ENCODE measurements at regions not wholly inside any gene's neighbourhood (a gene's known extent, or its start where the extent isn't known, plus 50 kb on each side); places are given as distances from the start of the nearest gene placed in this dataset.
"Not testable (repeated sequence)": the region's sequence is repeated elsewhere in the genome, so short reads cannot be mapped to it uniquely, and the experiment has no call there.

DNA sequence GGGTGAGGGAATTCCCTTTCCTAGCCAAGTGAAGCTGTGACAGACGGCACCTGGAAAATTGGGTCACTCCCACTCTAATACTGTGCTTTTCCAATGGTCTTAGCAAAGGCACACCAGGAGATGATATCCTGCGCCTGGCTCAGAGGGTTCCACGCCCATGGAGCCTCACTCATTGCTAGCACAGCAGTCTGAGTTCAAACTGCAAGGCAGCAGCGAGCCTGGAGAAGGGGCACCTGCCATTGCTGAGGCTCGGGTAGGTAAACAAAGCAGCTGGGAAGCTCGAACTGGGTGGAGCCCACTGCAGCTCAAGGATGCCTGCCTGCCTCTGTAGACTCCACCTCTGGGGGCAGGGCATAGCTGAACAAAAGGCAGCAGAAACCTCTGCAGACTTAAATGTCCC is 68.9 kb upstream of the LCORL start:
- in situ Hi-C loops (cut with MboI; ENCODE audit: low sequenced_read_pairs) = not testable (repeated sequence)

DNA sequence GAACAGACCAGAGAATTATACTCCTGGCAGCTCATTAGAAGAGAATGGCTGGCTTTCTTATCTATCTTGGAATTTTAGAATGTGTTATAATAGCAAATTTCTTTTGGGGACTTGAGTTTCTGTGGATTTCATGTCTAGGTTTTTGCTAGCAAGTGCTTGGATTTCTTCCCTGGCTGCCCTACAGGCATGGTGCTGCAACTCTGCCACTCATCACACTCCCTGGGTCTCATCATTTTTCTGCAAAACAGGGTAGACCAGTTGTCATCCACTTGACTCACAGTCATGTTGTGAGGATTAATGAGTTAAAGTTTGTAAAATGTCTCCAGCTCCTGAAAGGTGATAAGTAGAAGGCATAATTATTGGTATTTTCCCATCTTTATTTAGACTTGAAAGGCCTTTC is 60.7 kb upstream of the LCORL start:
- in situ Hi-C loops (cut with MboI; ENCODE audit: low sequenced_read_pairs) = no loop called here

DNA sequence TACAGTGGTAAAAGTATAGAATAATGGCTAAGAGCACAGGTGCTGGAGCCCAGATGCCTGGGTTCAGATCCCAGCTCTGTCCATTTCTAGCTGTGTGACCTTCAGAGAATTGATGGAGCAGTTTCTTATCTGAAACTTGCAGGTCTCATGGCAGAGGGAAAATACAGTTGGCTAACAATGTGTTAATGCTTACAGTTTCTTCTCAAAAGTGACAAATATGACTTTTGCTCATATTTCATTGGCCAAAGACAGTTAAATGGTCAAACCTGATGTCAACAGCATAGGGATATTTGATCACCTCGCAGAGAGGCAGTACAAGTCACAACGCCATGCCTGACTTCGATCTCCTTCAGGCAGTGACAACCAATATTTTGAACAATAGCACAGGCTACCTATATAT is 60.2 kb upstream of the LCORL start:
- in situ Hi-C loops (cut with MboI; ENCODE audit: low sequenced_read_pairs) = no loop called here

DNA sequence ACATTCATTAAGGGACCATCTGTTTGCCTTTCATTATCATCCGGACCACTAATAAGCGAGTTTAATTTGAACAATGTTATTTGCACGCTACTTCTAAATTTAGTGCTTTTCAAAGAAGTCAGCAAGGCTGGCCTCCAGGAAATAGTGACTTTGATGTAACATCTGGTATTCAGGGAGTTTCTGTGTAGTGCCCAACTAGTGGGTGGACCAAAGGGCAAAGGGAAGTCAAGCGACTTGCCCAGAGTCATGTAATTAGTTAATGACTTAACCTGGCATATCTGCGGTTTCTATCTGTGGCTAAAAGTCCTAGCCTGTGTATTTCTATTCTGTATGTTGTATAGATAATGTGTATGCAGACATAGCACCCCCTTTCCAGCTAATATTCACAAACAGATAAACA is 56.3 kb upstream of the LCORL start:
- in situ Hi-C loops (cut with MboI; ENCODE audit: low sequenced_read_pairs) = no loop called here

DNA sequence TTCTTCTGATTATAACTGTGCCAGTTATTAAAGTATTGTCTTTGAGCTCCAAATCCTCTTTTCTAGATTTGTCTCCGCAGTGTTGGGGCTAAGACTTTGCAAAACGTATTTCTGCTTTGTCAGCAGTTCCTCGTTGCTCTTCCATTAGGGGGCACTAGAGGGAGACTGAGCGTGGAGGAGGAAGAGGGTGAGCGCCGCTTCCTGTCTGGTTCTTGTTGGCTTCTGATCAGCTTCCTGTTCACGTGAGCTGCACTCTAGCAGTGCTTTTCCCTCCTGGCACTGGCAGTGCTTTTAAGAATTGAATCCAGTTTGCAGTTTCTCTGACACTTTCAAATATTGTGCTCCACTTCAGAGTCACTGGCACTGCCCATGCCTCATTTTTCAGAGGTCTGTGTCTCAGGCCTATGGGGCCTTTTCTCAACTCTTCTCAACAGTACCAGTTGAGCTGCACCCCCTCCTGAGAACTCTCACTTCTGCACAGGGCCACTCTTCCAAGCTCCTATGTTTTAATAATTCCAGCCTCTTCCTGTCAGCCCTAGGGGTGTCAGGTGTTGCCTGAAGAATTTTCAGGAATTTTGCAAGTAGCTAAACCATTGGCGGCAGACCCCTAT is 54.4 kb upstream of the LCORL start:
- in situ Hi-C loops (cut with MboI; ENCODE audit: low sequenced_read_pairs) = no loop called here

DNA sequence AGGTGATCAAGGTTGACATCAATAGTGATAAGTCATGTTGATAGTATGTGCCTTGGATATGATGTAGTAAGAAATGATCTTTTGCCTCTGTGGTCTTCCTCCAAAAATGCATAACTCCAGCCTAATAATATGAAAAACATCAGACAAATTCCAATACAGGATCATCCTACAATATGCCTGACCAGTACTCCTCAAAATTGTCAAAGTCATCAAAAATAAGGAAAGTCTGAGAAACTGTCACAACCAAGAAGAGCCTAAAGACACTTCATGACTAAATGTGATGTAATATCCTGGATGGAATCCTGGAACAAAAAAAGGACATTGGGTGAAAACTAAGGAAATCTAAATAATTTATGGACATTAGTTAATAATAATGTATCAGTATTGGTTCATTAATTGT is 50.3 kb upstream of the LCORL start:
- in situ Hi-C loops (cut with MboI; ENCODE audit: low sequenced_read_pairs) = no loop called here

Data from HL-60/S4 treated with retinoic acid at 250 ng/mL for 4 days and 3 days (cell line).